Lower leg skin (tissue), 3 donors: ENCODE measurements at regions not wholly inside any gene's neighbourhood (a gene's known extent, or its start where the extent isn't known, plus 50 kb on each side); places are given as distances from the start of the nearest gene placed in this dataset.

Source experiments
- CTCF ChIP-seq, 3 donors: fragments of 450-650 bp; IDR thresholded peaks; one replicate each; pipeline ENCODE4 v1.5.1; 2016; ENCODE audit warnings: antibody characterized with exemption in 3 of 3, mild to moderate bottlenecking in 3 of 3, moderate library complexity in 2 of 3
- POLR2A ChIP-seq, 2 donors: fragments of 450-650 bp; IDR thresholded peaks; one replicate each; pipeline ENCODE4 v1.6.1; 2016 to 2017; ENCODE audit warnings: antibody characterized with exemption in 2 of 2, mild to moderate bottlenecking in 1 of 2, moderate library complexity in 1 of 2

- TF ChIP-seq CTCF (IDR thresholded peaks at IDR 0.05) (no peak), POLR2A (IDR thresholded peaks at IDR 0.05) (no peak)
These were observed 64.1 kb upstream of the ITSN2 start for GRCh38 chr2:24424387-24424786.
